ENCODE measurements at regions not wholly inside any gene's neighbourhood (a gene's known extent, or its start where the extent isn't known, plus 50 kb on each side); places are given as distances from the start of the nearest gene placed in this dataset.

GRCh38 chr1:76012341-76013205 is 62.0 kb upstream of the ST6GALNAC3 start:
- Mint-ChIP-seq H3K4me3 (no peak overlapping the region), H3K36me3 (no peaks in the 10 kb centered on the region)

GRCh38 chr1:76013206-76013581 is 61.4 kb upstream of the ST6GALNAC3 start:
- DNase-seq (no peak), ATAC-seq (replicated peaks) (no peak)
- peaks cover 7 to 12% of the 10 kb centered on the region in 2 donors for H3K4me1 Mint-ChIP-seq
- no peak overlapping the region for H3K4me3 Mint-ChIP-seq
- no peaks in the 10 kb centered on the region for H3K27me3 Mint-ChIP-seq
- no peaks in the 10 kb centered on the region for H3K36me3 Mint-ChIP-seq
- H3K9me3 Mint-ChIP-seq = peaks cover 0 to 2% of the 10 kb centered on the region in 2 donors
- no peak overlapping the region for H3K27ac Mint-ChIP-seq

More at GRCh38 chr1:76012341-76013205, 62.0 kb upstream of the ST6GALNAC3 start:
- peak in 1 of 2 donors; percentile 39 for ATAC-seq (replicated peaks)
- Mint-ChIP-seq H3K9me3 (peaks cover 0 to 2% of the 10 kb centered on the region in 2 donors), H3K4me1 (peaks cover 7 to 12% of the 10 kb centered on the region in 2 donors), H3K27ac (no peak overlapping the region), H3K27me3 (no peaks in the 10 kb centered on the region)
- no peak for DNase-seq

- Mint-ChIP-seq H3K9me3 (peaks cover 0 to 2% of the 10 kb centered on the region in 2 donors), H3K27ac (no peak overlapping the region), H3K4me1 (peaks cover 7 to 12% of the 10 kb centered on the region in 2 donors), H3K4me3 (no peak overlapping the region), H3K36me3 (no peaks in the 10 kb centered on the region), H3K27me3 (no peaks in the 10 kb centered on the region)
- ATAC-seq (replicated peaks) (no peak), DNase-seq (no peak)
Measured at GRCh38 chr1:76015478-76016103, 59.0 kb upstream of the ST6GALNAC3 start.

GRCh38 chr1:76018045-76018444 is 56.5 kb upstream of the ST6GALNAC3 start:
- ATAC-seq (replicated peaks) (no peak), DNase-seq (no peak)
- H3K4me3 Mint-ChIP-seq = no peak overlapping the region
- no peaks in the 10 kb centered on the region for H3K36me3 Mint-ChIP-seq
- H3K27ac Mint-ChIP-seq = no peak overlapping the region
- peaks cover 0 to 2% of the 10 kb centered on the region in 2 donors for H3K9me3 Mint-ChIP-seq
- H3K27me3 Mint-ChIP-seq = peaks cover 0 to 5% of the 10 kb centered on the region in 2 donors
- peaks cover under 1 to 3% of the 10 kb centered on the region in 2 donors for H3K4me1 Mint-ChIP-seq

- no peak for DNase-seq
- ATAC-seq (replicated peaks) = no peak
- Mint-ChIP-seq H3K27ac (no peak overlapping the region), H3K27me3 (peaks cover 0 to 5% of the 10 kb centered on the region in 2 donors), H3K4me1 (no peaks in the 10 kb centered on the region), H3K4me3 (no peak overlapping the region), H3K9me3 (no peaks in the 10 kb centered on the region), H3K36me3 (no peaks in the 10 kb centered on the region)
Measured at GRCh38 chr1:76021846-76022245, 52.7 kb upstream of the ST6GALNAC3 start.

- ATAC-seq (replicated peaks) (no peak), DNase-seq (no peak)
- H3K4me1 Mint-ChIP-seq = no peaks in the 10 kb centered on the region
- H3K27ac Mint-ChIP-seq = no peak overlapping the region
- no peak overlapping the region for H3K4me3 Mint-ChIP-seq
- H3K9me3 Mint-ChIP-seq = no peaks in the 10 kb centered on the region
- H3K36me3 Mint-ChIP-seq = no peaks in the 10 kb centered on the region
- peaks cover 0 to 15% of the 10 kb centered on the region in 2 donors for H3K27me3 Mint-ChIP-seq
Measured at GRCh38 chr1:76023669-76024435, 50.7 kb upstream of the ST6GALNAC3 start.

Data from stimulated activated naive B cell treated with anti-CD40 and anti-IgM and Interleukin-4, amounts not matched to agents 10 μg/mL and 1 μg/mL and 100 μg/mL, for 72 hours (primary cell).